GM18951 (cell line): ENCODE measurements at regions not wholly inside any gene's neighbourhood (a gene's known extent, or its start where the extent isn't known, plus 50 kb on each side); places are given as distances from the start of the nearest gene placed in this dataset.
"Not testable (repeated sequence)": the region's sequence is repeated elsewhere in the genome, so short reads cannot be mapped to it uniquely, and the experiment has no call there.

ENCODE experiments used
- POLR2A ChIP-seq: IDR thresholded peaks from 4 replicates; pipeline ENCODE4 v1.6.1; 2011; ENCODE audit warnings: mild to moderate bottlenecking; ENCODE audit not compliant: insufficient read length, insufficient read depth; ENCODE audit errors: extremely low read depth
- in situ Hi-C: fragments of 300-500 bp; cut with MboI; formaldehyde crosslinking; loops from one replicate; pipeline ENCODE4 v1.12.0; 2022; ENCODE audit warnings: low sequenced_read_pairs, mixed read lengths, inconsistent platforms; ENCODE audit not compliant: unreplicated experiment

DNA sequence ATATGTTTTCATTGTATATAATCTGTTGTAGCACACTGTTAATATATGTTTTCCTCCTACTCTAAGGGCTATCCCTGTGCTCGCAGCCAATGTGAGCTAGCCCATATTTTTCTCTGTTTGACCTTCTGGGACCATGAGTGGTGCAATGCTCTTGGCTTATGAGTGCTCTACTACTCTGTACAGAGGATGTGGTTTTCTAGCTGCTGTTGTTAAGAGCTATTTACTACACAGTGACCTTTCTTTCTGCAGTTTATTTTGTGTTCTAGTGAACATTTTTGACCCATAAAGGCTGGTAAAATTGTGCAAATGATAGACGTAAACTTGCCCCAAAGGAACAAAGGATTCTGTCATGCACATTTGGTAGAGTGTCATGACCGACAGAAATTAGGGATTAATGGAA is 84.1 kb upstream of the CPHXL start:
- in situ Hi-C loops = no loop called here
- no peak for TF ChIP-seq POLR2A

DNA sequence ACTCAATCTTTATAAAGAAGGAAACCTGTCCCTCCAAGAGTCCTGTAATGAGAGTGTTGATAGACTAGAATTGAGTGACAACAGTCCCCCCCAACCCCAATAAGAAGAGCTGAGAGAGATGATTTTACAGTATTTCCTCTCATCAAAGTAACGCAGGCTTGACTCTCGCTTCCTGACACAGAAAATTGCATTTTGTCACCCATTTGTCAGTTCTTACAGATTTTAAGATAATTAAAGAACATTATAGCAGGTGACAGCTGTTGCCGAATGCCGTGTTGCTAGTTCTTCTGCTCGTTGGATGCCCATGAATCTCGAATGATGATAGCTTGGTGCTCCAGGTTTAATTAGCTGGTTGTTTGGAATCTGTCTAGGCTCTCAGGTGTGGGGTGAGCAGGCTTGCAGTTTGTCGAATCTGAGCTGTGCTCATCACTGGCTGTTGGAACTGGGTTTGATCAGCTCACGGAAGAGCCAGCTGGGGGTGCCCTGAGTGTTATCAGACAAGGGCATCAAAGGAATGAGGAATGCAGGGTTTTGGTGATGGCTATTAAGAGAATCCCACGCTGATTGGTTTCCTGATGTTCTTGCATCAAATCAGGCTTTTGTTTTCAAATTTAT is 84.8 kb upstream of the CPHXL start:
- TF ChIP-seq POLR2A = no peak
- in situ Hi-C loops = no loop called here

DNA sequence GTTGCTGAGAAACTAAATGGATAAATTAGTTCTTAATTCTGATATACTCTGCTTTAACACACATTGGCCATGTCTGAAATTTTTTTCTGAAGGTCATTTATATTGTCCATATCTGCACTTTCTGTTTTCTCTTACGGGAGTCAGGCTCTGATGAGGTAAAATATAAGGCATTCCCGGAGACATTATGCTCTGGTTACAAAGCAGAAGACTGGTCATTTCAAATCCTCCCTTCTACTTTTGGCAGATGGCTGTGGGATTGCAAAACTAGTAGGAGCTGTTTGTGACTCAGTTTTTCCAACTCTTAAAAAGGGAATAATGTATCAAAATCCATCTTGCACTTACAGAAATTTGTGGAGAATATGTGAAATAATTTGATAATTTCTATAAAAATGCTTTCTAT is 92.2 kb upstream of the CPHXL start:
- TF ChIP-seq POLR2A = no peak
- in situ Hi-C loops = no loop called here

DNA sequence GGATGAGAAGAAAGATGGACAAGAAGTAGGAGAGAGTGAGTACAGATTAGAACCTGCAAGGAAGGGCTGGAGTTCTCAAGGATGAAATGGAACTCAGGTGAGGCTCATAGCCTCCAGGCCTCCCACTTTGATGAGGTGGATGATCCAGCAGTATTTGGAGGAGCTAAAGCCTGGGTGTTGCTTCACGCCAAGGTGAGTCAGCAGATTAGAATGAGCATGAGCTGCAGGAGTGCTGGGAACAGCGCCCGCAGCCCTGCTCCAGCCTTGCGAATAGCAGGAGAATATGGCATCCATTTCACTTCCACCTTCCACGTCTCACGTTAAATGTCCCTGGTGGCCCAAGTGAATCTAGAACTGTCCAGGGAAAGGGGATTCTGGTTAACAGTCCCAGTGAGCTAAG is 94.4 kb upstream of the CPHXL start:
- in situ Hi-C loops = no loop called here
- no peak for TF ChIP-seq POLR2A

DNA sequence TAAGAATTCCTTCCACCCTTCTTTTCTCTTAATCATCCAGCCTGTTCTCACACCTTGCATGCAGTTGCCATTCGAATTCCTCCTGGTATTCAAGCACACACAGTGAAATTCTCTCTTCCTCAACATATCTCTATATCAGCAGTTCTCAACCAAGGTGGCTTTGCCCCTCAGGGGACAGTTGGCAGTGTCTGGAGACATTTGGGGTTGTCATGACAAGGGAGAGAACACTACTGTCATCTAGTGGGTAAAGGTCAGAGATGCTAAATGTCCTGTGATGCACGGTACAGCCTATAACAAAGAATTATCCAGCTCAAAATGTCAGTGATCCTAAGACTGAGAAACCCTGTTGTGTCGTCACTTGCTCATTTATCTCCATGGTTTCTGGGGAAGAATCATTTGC is 94.8 kb upstream of the CPHXL start:
- no peak for TF ChIP-seq POLR2A
- in situ Hi-C loops = no loop called here

DNA sequence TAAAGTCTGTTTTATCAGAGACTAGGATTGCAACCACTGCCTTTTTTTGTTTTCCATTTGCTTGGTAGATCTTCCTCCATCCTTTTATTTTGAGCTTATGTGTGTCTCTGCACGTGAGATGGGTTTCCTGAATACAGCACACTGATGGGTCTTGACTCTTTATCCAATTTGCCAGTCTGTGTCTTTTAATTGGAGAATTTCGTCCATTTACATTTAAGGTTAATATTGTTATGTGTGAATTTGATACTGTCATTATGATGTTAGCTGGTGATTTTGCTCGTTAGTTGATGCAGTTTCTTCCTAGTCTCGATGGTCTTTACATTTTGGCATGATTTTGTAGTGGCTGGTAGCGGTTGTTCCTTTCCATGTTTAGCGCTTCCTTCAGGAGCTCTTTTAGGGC is 99.5 kb upstream of the CPHXL start:
- in situ Hi-C loops = not testable (repeated sequence)

DNA sequence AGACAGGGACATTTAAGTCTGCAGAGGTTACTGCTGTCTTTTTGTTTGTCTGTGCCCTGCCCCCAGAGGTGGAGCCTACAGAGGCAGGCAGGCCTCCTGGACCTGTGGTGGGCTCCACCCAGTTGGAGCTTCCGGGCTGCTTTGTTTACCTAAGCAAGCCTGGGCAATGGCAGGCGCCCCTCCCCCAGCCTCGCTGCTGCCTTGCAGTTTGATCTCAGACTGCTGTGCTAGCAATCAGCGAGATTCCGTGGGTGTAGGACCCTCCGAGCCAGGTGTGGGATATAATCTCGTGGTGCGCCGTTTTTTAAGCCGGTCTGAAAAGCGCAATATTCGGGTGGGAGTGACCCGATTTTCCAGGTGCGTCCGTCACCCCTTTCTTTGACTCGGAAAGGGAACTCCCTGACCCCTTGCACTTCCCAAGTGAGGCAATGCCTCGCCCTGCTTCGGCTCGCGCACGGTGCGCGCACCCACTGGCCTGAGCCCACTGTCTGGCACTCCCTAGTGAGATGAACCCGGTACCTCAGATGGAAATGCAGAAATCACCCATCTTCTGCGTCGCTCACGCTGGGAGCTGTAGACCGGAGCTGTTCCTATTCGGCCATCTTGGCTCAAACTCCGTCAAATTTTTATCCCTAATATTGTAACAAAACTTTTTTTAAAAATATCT is 101.2 kb upstream of the CPHXL start:
- in situ Hi-C loops = not testable (repeated sequence)

DNA sequence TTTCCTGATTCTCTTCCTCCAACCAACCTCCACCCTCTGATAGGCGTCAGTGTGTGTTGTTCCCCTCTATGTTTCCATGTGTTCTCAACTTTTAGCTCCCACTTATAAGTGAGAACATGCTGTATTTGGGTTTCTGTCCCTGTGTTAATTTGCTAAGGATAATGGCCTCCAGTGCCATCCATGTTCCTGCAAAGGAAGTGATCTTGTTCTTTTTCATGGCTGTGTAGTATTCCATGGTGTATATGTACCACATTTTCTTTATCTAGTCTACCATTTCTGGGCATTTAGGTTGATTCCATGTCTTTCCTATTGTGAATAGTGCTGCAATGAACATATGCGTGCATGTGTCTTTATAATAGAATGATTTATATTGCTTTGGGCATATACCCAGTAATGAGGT is 107.1 kb upstream of the CPHXL start:
- in situ Hi-C loops = not testable (repeated sequence)

DNA sequence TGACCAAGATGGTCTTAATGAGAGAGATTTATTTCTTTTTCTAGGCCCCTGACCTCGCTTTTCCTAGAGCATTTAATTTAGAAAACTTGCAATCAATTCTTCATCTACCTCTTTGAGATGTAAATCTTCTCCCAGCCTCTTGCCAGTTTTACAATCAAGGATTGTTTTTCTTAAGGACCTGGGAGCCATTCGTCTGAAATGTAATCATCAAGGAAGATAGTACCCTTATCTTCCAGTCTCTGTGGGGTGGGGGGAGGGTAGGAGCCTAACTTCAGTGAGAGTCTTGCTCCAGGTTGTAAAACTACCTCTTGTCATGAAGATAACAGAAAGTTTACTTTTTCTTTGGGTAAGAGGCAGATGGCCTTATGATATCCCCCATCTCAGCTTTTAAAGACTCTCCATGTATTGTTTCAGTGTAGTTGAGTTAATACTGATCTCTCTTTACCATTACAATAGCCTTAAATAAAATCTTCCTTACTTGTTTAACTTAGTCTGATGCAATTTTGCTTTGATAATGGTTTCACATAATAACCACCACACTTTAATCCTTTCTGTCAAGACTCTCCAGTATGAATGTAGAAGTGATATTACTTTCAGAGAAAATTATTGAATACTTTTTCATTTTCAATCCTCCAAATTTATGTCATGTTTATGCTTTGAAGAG is 110.2 kb upstream of the CPHXL start:
- in situ Hi-C loops = no loop called here
- TF ChIP-seq POLR2A = no peak

DNA sequence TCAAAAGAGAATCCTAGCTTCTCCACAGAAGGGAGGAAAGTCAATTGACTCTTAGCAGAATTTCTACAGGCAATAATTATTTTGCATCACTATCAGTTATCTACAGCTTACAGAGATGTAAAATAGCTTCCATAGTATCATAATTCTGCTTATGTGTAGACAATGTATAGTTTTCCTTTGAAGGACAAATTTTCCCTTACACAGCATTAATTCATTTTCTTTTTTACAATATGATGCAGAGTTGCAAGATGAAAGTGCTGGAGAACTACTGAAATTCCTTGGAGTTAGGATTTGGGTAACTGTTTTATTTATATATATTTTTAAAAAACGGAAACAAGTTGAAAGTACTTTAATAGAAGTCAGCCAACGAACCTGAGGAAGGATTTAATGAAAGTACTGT is 111.0 kb upstream of the CPHXL start:
- in situ Hi-C loops = no loop called here
- TF ChIP-seq POLR2A = no peak

DNA sequence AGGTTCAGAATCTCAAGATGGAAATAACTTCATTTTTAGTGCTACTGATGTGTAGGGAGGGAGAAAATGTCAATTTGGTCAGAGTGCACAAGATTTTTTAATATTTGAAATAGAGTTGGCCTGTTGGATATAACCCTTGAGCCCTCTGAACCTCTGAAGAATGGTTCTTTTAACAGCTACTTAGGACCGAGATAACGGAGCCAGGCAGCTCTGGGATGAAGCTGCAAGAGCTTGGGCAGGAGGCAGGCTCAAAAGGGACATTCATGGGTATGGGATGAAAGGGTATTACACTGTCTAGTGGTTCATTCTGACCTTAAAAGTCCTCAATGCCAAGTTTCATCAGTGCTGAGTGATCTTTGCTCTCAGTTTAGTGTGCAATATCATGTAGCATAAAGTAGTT is 111.4 kb upstream of the CPHXL start:
- no peak for TF ChIP-seq POLR2A
- in situ Hi-C loops = no loop called here

DNA sequence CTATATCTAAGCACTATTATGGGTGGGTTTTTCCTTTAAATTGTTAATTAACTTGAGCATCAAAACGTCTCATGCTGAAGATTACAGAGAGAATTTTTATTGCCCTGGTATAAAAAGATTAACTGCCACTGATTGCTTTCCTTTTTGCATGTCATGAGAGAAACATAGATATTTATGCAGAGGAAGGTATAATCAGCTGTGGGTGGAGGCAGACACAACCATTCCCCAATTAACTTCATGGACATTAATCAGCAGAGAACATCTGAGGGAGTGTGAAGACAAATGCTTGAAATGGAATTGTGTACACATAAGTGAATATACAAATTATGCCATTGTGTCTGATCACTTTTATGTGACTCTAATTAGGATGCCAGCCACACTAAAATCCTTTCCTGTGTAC is 115.2 kb upstream of the CPHXL start:
- in situ Hi-C loops = no loop called here
- no peak for TF ChIP-seq POLR2A

DNA sequence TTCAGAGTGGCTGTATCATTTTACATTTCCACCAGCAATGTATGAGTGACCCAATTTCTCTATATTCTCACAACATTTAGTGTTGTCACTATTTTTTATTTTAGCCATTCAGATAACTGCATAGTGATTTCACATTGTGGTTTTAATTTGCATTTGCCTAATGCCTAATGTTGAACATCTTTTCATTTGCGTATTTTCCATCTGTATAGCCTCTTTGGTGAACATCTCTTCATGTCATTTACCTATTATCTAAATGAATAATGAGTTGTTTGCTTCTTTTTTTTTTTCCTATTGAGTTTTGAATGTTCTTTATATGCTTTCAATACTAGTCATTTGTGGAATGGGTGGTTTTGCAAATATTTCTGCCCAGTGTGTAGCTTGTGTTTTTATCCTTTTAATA is 120.9 kb upstream of the CPHXL start:
- no peak for TF ChIP-seq POLR2A
- in situ Hi-C loops = no loop called here

DNA sequence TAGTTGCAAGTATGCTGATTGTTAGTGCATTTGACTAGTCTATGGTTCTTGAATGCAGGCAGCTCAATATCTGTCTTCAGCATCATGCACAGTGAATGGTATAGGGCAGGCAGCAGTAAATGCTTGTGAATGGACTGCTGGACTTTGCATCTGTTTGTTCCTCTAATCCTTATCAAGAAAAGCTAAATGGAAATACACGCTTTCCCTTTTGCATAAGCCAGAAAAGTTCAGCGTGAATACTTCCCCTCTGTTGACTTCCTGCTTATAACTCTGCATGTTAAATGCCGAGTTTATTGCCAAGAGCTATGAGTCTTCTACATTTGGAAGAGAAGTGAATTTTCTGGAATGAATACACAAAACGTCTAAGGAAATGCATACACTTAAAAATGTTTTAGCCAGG is 127.9 kb upstream of the CPHXL start:
- in situ Hi-C loops = no loop called here
- no peak for TF ChIP-seq POLR2A
